Immature natural killer cell (primary cell): ENCODE measurements at regions not wholly inside any gene's neighbourhood (a gene's known extent, or its start where the extent isn't known, plus 50 kb on each side); places are given as distances from the start of the nearest gene placed in this dataset.

Experiments used
- DNase-seq, 3 donors: peaks; one replicate each; pipeline ENCODE4 v3.0.0; 2022; ENCODE audit warnings: mixed read lengths in 1 of 3
- H3K27ac Mint-ChIP-seq, 6 donors: one replicate each; pipeline ENCODE4 v1.8.0; 2020; ENCODE audit warnings: mixed read lengths in 6 of 6, mild to moderate bottlenecking in 5 of 6, inconsistent platforms in 4 of 6, moderate library complexity in 3 of 6
- H3K27me3 Mint-ChIP-seq, 3 donors: one replicate each; pipeline ENCODE4 v1.8.0; 2020 to 2021; ENCODE audit warnings: low read depth in 3 of 3, mild to moderate bottlenecking in 3 of 3, mixed read lengths in 3 of 3, moderate library complexity in 3 of 3, inconsistent platforms in 1 of 3
- H3K36me3 Mint-ChIP-seq, 3 donors: one replicate each; pipeline ENCODE4 v1.8.0; 2020; ENCODE audit warnings: mixed read lengths in 3 of 3, inconsistent platforms in 2 of 3, mild to moderate bottlenecking in 2 of 3
- H3K4me1 Mint-ChIP-seq, 2 donors: one replicate each; pipeline ENCODE4 v1.8.0; 2020; ENCODE audit warnings: inconsistent platforms in 2 of 2, mild to moderate bottlenecking in 2 of 2, mixed read lengths in 2 of 2, moderate library complexity in 1 of 2
- H3K4me3 Mint-ChIP-seq, 5 donors: one replicate each; pipeline ENCODE4 v1.8.0; 2020; ENCODE audit warnings: mild to moderate bottlenecking in 5 of 5, mixed read lengths in 5 of 5, inconsistent platforms in 3 of 5, moderate library complexity in 3 of 5
- H3K9me3 Mint-ChIP-seq, 6 donors: one replicate each; pipeline ENCODE4 v1.8.0; 2020; ENCODE audit warnings: mild to moderate bottlenecking in 6 of 6, mixed read lengths in 6 of 6, inconsistent platforms in 4 of 6, moderate library complexity in 3 of 6

DNA sequence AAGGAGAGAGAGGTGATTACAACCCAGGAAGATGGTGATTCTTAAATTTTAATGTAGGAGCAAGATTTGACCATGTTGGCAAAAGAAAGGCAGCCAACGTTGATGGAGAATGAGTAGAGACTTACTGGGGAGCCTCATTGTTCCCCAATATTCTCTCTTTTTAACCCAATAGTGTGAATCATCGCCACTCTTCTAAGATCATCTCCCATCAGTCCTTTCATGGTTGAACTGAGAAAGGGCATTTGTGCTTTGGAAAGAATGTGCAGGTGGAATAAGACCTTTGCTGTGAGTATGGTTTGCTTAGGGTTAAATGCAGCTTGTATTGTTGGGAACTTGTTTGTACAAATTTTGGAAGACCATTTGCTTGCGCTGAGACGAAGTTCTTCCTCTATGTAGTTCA lies 231.0 kb downstream of the TBXT start:
- Mint-ChIP-seq H3K36me3 (no peaks in the 10 kb centered on the region), H3K27ac (no peak overlapping the region), H3K27me3 (peaks cover 4 to 16% (median 10%) of the 10 kb centered on the region in 3 donors), H3K4me1 (no peaks in the 10 kb centered on the region), H3K9me3 (no peaks in the 10 kb centered on the region), H3K4me3 (no peak overlapping the region)
- no peak for DNase-seq

- no peaks in the 10 kb centered on the region for H3K4me1 Mint-ChIP-seq
- DNase-seq: no peak
- no peaks in the 10 kb centered on the region for H3K36me3 Mint-ChIP-seq
- H3K4me3 Mint-ChIP-seq: no peak overlapping the region
- H3K9me3 Mint-ChIP-seq: no peaks in the 10 kb centered on the region
- H3K27me3 Mint-ChIP-seq: peaks cover 4 to 15% (median 10%) of the 10 kb centered on the region in 3 donors
- no peak overlapping the region for H3K27ac Mint-ChIP-seq
These were observed 231.6 kb downstream of the TBXT start for GRCh38 chr6:165936096-165936495.

DNA sequence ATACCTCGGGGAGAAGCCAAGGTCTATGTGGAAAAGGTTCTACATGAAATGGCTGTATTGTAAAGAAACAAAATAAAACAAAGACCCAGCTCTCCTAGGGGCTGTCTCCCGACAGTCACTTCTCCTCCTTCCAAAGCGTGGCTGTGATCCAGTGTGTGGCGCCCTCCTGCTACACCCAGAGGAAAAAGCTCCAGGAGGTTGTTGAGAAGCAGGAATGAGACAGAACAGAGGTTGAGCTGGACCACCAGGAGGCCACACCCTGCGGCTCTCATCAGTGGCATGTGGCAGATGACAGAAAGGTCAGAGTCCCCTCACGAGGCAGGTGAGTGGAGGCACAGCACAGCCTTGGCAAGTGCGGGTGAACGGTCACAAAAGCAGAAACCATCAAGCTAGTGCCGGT lies 236.0 kb downstream of the TBXT start:
- no peak overlapping the region for H3K27ac Mint-ChIP-seq
- H3K4me1 Mint-ChIP-seq: no peaks in the 10 kb centered on the region
- H3K9me3 Mint-ChIP-seq: no peaks in the 10 kb centered on the region
- DNase-seq: no peak
- H3K27me3 Mint-ChIP-seq: peaks cover 4 to 15% (median 8%) of the 10 kb centered on the region in 3 donors
- no peaks in the 10 kb centered on the region for H3K36me3 Mint-ChIP-seq
- H3K4me3 Mint-ChIP-seq: no peak overlapping the region

DNA sequence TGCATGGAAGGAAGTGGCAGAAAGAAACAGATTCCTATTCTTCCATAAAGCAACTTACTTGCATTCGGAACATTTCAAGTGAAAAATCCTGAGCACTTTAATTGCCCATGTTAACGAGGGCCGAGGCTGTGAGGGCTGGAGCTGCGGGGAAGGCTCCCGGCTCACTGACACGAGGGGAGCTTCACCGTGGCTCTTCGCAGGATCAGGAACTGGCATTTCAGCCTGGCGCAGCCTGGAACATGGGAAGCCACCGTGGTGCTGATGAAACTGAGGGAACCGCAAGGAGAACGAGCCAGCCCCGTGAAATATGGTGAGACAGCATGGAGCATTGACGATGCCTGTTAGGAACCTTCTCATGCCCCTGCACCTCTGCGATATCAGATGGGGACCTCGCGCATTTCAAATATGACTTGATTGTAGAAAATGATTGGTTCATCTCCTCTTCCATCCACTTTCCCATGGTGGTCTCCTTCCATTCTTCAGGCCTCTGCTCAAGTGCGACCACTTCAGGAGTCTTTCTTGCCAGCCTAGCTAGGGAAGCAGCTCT lies 236.9 kb downstream of the TBXT start:
- Mint-ChIP-seq H3K36me3 (no peaks in the 10 kb centered on the region), H3K27ac (no peak overlapping the region), H3K9me3 (no peaks in the 10 kb centered on the region), H3K4me1 (no peaks in the 10 kb centered on the region), H3K27me3 (peaks cover 4 to 12% (median 4%) of the 10 kb centered on the region in 3 donors), H3K4me3 (no peak overlapping the region)
- no peak for DNase-seq

DNA sequence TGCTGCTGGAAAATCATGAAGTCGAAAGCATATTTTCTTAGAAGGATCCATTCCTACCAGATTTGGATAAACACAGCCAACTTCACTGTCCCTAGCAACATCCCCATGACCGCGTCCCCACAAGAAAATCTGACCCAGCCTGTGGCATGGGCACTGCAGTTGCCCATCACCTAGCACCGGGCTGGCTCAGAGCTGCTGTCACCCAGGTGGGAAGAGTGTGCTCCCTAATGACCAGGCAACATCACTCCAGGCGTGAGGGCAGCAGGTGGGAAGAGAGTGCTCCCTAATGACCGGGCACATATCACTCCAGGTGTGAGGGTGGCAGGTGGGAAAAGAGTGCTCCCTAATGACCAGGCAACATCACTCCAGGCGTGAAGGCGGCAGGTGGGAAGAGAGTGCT lies 238.0 kb downstream of the TBXT start:
- H3K4me1 Mint-ChIP-seq: no peaks in the 10 kb centered on the region
- H3K27me3 Mint-ChIP-seq: peaks cover 0 to 6% (median 4%) of the 10 kb centered on the region in 3 donors
- no peak overlapping the region for H3K27ac Mint-ChIP-seq
- H3K9me3 Mint-ChIP-seq: no peaks in the 10 kb centered on the region
- no peak overlapping the region for H3K4me3 Mint-ChIP-seq
- DNase-seq: no peak
- no peaks in the 10 kb centered on the region for H3K36me3 Mint-ChIP-seq

DNA sequence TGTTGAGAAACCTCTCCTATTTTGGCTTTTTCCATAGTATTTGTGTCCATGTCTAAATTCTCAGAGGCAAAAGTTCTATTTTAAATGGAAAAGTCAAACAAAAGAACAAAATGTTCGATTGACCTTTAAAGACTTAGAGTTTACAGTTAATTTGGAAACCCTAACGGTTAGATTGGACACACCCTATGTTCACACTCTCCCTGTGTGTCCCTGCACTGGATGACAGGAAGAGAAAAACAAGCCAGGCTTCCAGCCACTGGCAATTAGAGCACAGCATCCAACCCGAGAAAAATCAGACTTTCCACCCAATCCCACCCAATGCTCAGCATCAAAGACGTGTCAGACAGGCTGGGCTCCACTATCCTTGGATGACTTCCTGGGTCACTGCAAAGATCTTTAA lies 241.3 kb downstream of the TBXT start:
- H3K27ac Mint-ChIP-seq: no peak overlapping the region
- H3K36me3 Mint-ChIP-seq: no peaks in the 10 kb centered on the region
- H3K9me3 Mint-ChIP-seq: no peaks in the 10 kb centered on the region
- no peaks in the 10 kb centered on the region for H3K4me1 Mint-ChIP-seq
- H3K4me3 Mint-ChIP-seq: no peak overlapping the region
- no peak for DNase-seq
- H3K27me3 Mint-ChIP-seq: peaks cover 0 to 2% (median 2%) of the 10 kb centered on the region in 3 donors

DNA sequence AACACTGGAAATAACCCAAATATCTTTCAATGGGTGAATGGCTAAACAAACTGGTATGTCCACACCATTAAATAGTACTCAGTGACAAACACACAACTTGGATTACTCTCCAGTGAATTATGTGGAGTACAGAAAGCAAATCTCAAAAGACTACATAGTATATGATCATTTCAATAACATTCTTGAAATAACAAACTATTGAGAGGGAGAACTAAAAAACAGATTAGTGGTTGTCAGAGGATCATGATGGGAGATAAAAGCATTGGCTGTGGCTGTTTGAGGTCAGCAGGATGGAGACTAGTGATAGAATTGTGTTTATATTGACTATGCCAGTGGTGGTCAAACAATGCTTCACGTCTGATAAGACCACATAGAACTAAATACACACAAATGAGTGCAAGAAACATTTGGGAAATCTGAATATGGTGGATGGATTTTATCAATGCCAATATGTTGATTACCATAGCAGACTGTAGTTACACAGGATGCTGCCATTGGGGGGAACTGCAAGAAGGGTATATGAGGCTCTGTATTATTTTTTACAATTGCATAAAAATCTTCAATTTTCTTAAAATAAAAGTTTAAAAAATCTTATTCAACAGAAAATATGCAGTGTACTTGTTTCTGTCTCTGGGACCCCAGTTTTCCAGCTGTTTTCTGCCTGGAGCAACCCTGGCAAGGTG lies 242.0 kb downstream of the TBXT start:
- DNase-seq: no peak
- Mint-ChIP-seq H3K9me3 (no peaks in the 10 kb centered on the region), H3K36me3 (no peaks in the 10 kb centered on the region), H3K27me3 (peaks cover 0 to 3% (median 2%) of the 10 kb centered on the region in 3 donors), H3K4me1 (no peaks in the 10 kb centered on the region), H3K4me3 (no peak overlapping the region), H3K27ac (no peak overlapping the region)

- DNase-seq: no peak
- Mint-ChIP-seq H3K27me3 (peaks cover 1 to 2% (median 2%) of the 10 kb centered on the region in 3 donors), H3K36me3 (no peaks in the 10 kb centered on the region), H3K9me3 (no peaks in the 10 kb centered on the region), H3K4me1 (no peaks in the 10 kb centered on the region), H3K4me3 (no peak overlapping the region), H3K27ac (no peak overlapping the region)
These were observed 245.3 kb downstream of the TBXT start for GRCh38 chr6:165922309-165922794.

- DNase-seq: no peak
- Mint-ChIP-seq H3K36me3 (no peaks in the 10 kb centered on the region), H3K27me3 (peaks cover 1 to 3% (median 2%) of the 10 kb centered on the region in 3 donors), H3K4me1 (no peaks in the 10 kb centered on the region), H3K4me3 (no peak overlapping the region), H3K9me3 (no peaks in the 10 kb centered on the region), H3K27ac (no peak overlapping the region)
These were observed 246.6 kb downstream of the TBXT start for GRCh38 chr6:165920896-165921671.

DNA sequence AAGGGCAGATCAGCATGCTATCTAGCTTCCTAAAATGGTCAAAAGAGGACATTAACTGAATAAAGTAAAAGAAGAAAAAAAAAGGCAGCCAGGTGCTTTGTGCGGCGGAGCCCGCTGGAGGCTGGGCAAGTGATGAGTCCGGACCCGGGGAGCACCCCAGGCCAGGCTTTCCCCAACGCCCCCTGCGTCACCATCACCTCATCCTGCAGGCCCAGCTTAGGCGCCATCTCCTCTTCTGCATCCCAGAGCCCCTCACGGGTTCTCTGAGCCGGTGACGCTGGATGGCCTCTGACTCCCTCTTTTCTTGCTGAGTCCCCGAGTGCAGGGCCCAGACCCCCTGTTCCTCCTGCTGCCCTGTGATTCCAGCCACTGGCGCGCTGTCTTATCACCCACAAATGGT lies 250.1 kb downstream of the TBXT start:
- H3K9me3 Mint-ChIP-seq: no peaks in the 10 kb centered on the region
- peaks cover 1 to 3% (median 2%) of the 10 kb centered on the region in 3 donors for H3K27me3 Mint-ChIP-seq
- H3K4me3 Mint-ChIP-seq: no peak overlapping the region
- no peaks in the 10 kb centered on the region for H3K4me1 Mint-ChIP-seq
- H3K27ac Mint-ChIP-seq: no peak overlapping the region
- DNase-seq: no peak
- H3K36me3 Mint-ChIP-seq: no peaks in the 10 kb centered on the region

DNA sequence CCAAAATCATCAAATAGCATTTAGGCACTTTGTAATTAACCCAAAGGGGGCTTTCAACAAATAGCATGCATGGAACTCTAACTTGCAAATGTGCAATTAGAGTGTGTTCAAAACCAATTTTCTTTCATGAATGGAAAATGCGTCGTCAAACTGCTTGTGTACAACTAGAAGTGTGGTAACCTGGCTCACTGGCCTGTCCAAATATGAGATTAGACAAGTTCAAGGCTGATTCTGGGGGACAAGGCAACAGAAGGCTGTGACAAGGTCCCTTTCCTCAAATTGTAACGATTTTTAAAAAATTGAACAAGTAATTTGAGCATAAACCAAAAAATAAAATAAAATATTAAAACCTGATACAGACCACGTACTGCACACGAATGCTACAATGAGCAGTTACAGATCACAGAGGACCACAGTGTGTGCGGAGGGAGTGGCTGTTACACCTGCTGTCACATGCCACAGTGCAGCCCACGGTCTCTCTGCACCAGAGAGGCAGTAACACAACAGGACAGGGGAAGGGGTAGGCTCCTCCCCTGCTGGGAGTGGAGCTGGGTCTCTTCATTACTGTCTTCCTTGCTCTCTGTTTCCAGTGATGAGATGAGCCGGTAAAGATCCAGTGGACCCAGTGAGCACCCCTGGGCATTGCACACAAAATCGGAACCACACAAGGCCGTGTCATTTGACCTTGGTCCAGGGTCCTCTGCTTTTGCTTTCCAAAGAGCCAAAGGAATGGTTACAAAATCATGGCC lies 252.2 kb upstream of the PDE10A start:
- Mint-ChIP-seq H3K9me3 (no peaks in the 10 kb centered on the region), H3K27me3 (peaks cover 0 to 3% (median 0%) of the 10 kb centered on the region in 3 donors), H3K4me1 (no peaks in the 10 kb centered on the region), H3K4me3 (no peak overlapping the region), H3K27ac (no peak overlapping the region), H3K36me3 (no peaks in the 10 kb centered on the region)
- no peak for DNase-seq

DNA sequence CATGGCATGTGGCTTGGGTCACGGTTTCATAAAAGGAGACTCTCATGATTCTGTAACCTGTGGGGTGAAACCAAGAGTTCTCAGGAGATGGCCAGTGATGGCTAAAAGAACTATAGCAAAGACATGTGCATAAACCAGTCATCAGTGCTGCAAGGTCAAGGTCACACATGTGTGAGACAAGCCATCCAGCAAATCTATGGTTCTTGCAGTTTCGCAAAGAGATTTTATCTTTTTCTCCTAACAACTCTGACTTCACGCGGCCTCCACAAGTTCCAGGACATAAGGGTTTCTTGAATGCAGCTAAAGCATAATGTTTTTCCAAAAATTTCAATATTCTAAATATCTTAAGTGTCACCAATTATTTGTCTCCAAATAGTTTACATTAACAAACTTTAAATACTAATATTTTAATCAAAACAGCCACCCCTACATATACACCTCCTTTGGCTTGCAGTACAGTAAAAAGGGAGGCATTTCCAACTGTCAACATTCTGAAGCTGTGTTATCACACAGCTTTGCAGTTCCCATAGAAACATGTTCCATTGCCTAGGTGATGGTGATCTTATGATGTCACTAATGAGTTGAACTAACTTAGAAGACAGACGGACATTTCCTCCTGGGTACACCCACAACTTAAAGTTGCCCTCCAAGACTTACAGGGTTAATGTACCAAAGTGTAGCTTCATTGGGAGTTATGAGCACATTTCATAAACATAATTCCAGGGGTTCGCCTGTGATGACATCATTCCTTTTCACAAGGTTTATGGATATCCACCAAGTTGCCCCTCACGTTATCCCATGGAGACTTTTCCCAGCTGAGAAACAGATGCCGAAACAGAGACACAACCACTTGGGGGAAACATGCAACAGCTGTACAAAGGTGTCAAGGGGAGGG lies 250.9 kb upstream of the PDE10A start:
- peaks cover 0 to 3% (median 2%) of the 10 kb centered on the region in 3 donors for H3K27me3 Mint-ChIP-seq
- no peaks in the 10 kb centered on the region for H3K36me3 Mint-ChIP-seq
- no peaks in the 10 kb centered on the region for H3K4me1 Mint-ChIP-seq
- no peak overlapping the region for H3K27ac Mint-ChIP-seq
- H3K9me3 Mint-ChIP-seq: no peaks in the 10 kb centered on the region
- no peak overlapping the region for H3K4me3 Mint-ChIP-seq
- no peak for DNase-seq
